ENCODE measurements at regions not wholly inside any gene's neighbourhood (a gene's known extent, or its start where the extent isn't known, plus 50 kb on each side); places are given as distances from the start of the nearest gene placed in this dataset.
"Not testable (repeated sequence)": the region's sequence is repeated elsewhere in the genome, so short reads cannot be mapped to it uniquely, and the experiment has no call there.

GRCh38 chr5:126097876-126098275 is 325.3 kb upstream of the GRAMD2B start:
- no peak for DNase-seq (ENCODE audit: low spot score)

GRCh38 chr5:126098330-126099017 is 324.7 kb upstream of the GRAMD2B start:
- DNase-seq (ENCODE audit: low spot score), result no peak

- DNase-seq (ENCODE audit: low spot score), result no peak
Observed at GRCh38 chr5:126099077-126099476, 324.1 kb upstream of the GRAMD2B start.

- peak; percentile 19 for DNase-seq (ENCODE audit: low spot score)
Observed at GRCh38 chr5:126100767-126101166, 322.4 kb upstream of the GRAMD2B start.

- DNase-seq (ENCODE audit: low spot score), result no peak
Observed at GRCh38 chr5:126101901-126102300, 321.3 kb upstream of the GRAMD2B start.

- DNase-seq (ENCODE audit: low spot score), result no peak
Observed at GRCh38 chr5:126103050-126103449, 320.2 kb upstream of the GRAMD2B start.

GRCh38 chr5:126103868-126104267 is 319.3 kb upstream of the GRAMD2B start:
- DNase-seq (ENCODE audit: low spot score), result no peak

GRCh38 chr5:126104341-126104740 is 318.9 kb upstream of the GRAMD2B start:
- no peak for DNase-seq (ENCODE audit: low spot score)

- DNase-seq (ENCODE audit: low spot score), result no peak
Observed at GRCh38 chr5:126104951-126105350, 318.3 kb upstream of the GRAMD2B start.

- no peak for DNase-seq (ENCODE audit: low spot score)
Observed at GRCh38 chr5:126106029-126106428, 317.2 kb upstream of the GRAMD2B start.

- DNase-seq (ENCODE audit: low spot score), result no peak
Observed at GRCh38 chr5:126107381-126107780, 315.8 kb upstream of the GRAMD2B start.

- no peak for DNase-seq (ENCODE audit: low spot score)
Observed at GRCh38 chr5:126108470-126108869, 314.7 kb upstream of the GRAMD2B start.

- no peak for DNase-seq (ENCODE audit: low spot score)
Observed at GRCh38 chr5:126115059-126115629, 308.1 kb upstream of the GRAMD2B start.

GRCh38 chr5:126117044-126117443 is 306.2 kb upstream of the GRAMD2B start:
- no peak for DNase-seq (ENCODE audit: low spot score)

GRCh38 chr5:126119887-126120442 is 303.2 kb upstream of the GRAMD2B start:
- DNase-seq (ENCODE audit: low spot score), result no peak

- no peak for DNase-seq (ENCODE audit: low spot score)
Observed at GRCh38 chr5:126120939-126121338, 302.3 kb upstream of the GRAMD2B start.

GRCh38 chr5:126122942-126123341 is 300.3 kb upstream of the GRAMD2B start:
- DNase-seq (ENCODE audit: low spot score), result no peak

GRCh38 chr5:126124706-126125345 is 298.4 kb upstream of the GRAMD2B start:
- peak; percentile 76 for DNase-seq (ENCODE audit: low spot score)

GRCh38 chr5:126125407-126125806 is 297.8 kb upstream of the GRAMD2B start:
- no peak for DNase-seq (ENCODE audit: low spot score)

- no peak for DNase-seq (ENCODE audit: low spot score)
Observed at GRCh38 chr5:126126574-126126973, 296.6 kb upstream of the GRAMD2B start.

- DNase-seq (ENCODE audit: low spot score), result not testable (repeated sequence)
Observed at GRCh38 chr5:126127371-126127770, 295.8 kb upstream of the GRAMD2B start.

- DNase-seq (ENCODE audit: low spot score), result no peak
Observed at GRCh38 chr5:126129431-126129830, 293.8 kb upstream of the GRAMD2B start.

GRCh38 chr5:126133424-126133823 is 289.8 kb upstream of the GRAMD2B start:
- no peak for DNase-seq (ENCODE audit: low spot score)

Data from H4 (cell line).